Left colon (tissue), 2 donors: ENCODE measurements at regions not wholly inside any gene's neighbourhood (a gene's known extent, or its start where the extent isn't known, plus 50 kb on each side); places are given as distances from the start of the nearest gene placed in this dataset.
"Not testable (repeated sequence)": the region's sequence is repeated elsewhere in the genome, so short reads cannot be mapped to it uniquely, and the experiment has no call there.

Experiments
- ATAC-seq: fragments of 200-7000 bp; cut with Tn5 transposase; one replicate; pipeline ENCODE4 v1.9.1; 2020; ENCODE audit warnings: mild to moderate bottlenecking, moderate library complexity
- DNase-seq, 2 donors: peaks; one replicate each; pipeline ENCODE4 v3.0.0-alpha.2; 2020
- intact Hi-C, 2 donors: fragments of 100-400 bp; cut with DNase I in 1 of 2; cut with micrococcal nuclease in 1 of 2; formaldehyde crosslinking; loops; one replicate each; pipeline versions ENCODE4 v1.11.2 to v1.14.0; 2022; cut with DNase I, micrococcal nuclease
- donor health status: DM: no; HTN: no; CAD: no.
- donor health status: DM: yes; HTN: yes; CAD: no.

DNA sequence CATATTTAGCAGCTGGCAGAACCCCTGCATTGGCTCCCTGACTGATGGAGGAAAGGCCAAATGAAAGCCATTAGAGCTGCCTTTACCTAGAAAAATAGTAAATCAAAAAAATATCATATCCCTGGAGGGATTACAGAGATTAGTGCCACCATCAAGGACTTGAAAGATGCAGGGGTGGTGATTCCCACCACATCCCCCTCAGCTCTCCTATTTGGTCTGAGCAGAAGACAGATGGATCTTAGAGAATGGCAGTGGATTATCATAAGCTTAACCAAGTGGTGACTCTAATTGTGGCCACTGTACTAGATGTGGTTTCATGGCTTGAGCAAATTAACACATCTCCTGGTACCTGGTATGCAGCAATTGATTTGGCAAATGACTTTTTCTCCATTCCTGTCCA lies 114.9 kb upstream of the RMP24 start:
- ATAC-seq, intact Hi-C loops, DNase-seq: not testable (repeated sequence)

DNA sequence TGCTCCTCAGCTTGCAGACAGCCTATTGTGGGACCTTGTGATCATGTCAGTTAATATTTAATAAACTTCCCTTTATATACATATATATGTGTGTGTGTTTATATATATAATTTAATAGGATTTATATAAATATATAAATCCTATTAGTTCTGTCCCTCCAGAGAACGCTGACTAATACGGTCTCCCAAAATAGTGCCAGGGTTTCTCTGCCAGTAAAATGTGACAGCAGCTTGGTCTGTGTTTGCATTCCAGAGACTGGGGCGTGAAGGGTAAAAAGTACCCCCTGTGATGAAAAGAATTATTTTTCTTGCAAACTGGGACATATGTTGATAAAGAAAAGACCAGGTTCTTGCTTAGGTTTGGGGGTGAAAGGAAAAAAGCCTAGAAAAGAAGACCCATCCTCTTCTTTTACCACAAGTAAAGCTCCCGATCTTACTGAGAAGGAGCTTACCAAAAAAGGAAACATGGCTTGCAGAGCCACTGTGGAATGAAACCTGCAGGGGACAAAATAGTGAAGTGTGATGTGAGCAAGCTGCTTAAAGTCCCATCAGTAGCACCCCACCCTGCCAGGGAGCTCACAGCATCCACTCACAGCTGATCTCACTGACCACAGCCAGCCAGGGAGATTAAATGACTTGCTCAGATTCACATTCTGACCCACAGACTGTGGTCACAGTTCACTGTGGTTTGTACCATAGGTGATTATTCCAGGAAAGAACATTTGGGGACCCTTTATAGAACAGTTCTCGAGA lies 110.9 kb upstream of the RMP24 start:
- intact Hi-C loops, result no loop called here
- ATAC-seq, result no peak
- no peak for DNase-seq

DNA sequence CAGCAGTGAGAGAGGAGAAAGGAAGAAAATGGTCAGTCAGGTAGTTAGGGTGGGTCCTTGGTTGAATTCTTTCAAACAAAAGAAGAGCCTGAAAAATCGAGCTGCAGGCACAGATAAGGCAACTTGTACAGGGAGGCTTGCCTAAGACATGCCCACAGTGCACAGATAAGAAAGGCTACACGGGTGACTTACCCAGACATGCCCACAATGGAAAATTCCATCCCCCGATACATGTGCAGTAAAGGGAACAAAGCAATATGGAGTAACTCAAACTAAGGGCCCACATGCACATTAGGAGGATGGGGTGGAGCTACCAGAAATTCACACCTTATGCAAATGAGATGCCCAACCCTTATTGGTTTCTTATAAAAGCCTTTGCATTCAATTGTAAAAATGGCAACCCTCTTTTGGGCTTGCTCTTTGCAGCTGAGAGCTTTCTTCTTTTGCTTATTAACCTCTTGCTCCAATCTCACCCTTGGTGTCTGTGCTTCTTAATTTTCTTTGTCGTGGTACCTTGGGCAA lies 110.3 kb upstream of the RMP24 start:
- no peak for DNase-seq
- intact Hi-C loops, result no loop called here
- no peak for ATAC-seq

DNA sequence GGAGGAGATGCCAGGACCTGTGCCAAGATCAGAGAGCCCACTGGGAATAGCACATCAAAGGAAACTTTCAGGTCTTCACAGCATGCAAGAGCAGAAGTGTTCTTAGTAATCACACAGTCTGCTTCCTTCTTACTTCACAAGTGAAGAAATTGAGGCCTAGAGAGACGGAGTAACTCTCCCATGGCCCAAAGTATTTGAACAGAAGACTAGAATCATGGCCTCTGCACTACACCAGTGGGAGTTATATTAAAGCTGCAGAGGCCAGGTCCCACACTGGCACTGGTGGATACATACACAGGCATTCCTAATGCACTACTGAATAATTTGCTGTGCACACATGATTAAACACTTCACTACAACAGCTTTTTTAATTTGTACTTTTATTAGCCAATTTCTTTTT lies 107.6 kb upstream of the RMP24 start:
- DNase-seq (no peak), ATAC-seq (no peak)
- intact Hi-C loops, result no loop called here

DNA sequence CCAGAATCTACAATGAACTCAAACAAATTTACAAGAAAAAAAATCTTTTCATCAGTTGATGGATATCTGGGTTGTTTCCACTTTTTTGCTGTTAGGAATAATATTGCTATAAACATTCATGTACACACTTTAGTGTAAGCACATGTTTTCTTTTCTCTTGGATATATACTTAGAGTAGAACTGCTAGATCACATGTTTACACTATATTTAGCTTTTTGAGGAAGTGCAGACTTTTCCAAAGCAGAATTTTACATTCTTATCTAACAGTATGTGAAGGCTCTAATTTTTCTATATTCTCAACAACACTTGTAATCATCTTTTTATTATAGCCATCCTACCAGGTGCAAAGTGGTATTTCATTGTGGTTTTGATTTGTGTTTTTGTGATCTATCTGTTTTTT lies 103.6 kb upstream of the RMP24 start:
- DNase-seq (no peak), ATAC-seq (no peak)
- intact Hi-C loops, result no loop called here

DNA sequence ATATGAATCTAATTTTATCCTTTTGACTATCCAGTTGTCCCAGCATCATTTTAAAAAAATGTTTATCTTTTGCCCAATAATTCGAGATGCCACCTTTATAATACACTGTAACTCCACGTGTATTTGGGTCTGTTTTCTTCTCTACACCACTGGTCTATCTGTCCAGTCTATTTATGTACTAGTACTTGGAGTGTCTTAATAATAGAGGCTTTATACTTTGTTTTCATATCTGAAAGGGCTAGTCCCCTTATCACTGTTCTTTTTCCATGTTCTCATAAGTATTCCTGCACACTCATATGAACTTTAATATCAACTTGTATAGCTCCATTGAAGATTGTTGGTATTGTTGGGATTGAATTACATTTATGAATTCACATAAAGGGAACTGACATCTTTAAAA lies 101.1 kb upstream of the RMP24 start:
- intact Hi-C loops, result no loop called here
- ATAC-seq (no peak), DNase-seq (no peak)

DNA sequence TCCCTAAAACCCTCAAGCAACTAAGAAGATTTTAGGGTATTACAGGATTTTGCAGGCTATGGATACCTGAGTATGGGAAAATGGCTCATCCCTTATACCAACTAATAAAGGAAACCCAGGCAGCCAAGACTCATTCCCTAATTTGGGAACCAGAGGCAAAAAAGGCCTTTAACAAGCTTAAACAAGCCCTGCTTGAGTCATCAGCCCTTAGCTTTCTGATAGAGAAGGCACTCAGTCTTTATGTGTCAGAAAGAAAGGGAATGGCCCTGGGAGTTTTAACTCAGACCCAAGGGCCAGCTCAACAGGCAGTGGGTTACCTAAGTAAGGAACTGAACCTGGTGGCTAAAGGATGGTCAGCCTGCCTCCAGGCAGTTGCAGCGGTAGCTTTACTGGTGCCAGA lies 96.9 kb upstream of the RMP24 start:
- no peak for ATAC-seq
- intact Hi-C loops, result no loop called here
- no peak for DNase-seq

DNA sequence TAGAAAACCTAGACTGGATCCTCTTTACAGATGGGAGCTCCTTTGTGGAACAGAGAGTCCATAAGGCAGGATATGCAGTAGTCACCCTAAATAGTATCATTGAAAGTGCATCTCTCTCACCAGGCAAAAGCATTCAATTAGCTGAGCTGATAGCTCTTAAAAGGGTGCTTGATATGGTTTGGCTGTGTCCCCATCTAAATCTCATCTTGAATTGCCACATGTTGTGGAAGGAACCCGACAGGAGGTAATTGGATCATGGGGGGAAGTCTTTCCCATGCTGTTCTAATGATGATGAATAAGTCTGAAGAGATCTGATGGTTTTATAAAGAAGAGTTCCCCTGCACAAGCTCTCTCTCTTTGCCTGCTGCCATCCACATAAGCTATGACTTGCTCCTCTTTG lies 96.2 kb upstream of the RMP24 start:
- intact Hi-C loops, result no loop called here
- DNase-seq (no peak), ATAC-seq (no peak)

DNA sequence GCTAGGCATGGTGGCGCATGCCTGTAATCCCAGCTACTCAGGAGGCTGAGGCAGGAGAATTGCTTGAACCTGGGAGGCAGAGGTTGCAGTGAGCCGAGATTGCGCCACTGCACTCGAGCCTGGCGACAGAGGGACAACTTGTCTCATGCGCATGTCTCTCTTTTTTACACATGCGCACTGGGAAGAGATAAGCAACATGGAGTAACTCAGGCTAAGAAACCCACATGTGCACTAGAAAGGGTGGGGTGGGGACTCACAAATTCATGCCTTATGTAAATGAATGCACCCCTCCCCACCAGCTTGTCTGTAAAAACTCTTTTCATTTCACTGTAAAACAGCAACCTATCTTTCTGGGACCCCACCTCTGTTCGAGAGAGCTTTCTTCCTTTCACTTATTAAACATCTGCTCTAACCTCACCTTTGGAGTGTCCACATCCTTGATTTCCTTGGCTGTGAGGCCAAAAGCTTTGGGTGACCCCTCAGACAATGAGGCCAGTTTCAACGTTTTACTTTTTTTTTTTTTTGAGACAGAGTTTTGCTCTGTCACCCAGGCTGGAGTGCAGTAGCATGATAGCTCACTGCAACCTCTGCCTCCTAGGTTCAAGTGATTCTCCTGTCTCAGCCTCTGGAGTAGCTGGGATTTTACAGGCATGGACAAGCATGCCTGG lies 91.6 kb upstream of the RMP24 start:
- DNase-seq (no peak), ATAC-seq (no peak)
- intact Hi-C loops, result no loop called here

DNA sequence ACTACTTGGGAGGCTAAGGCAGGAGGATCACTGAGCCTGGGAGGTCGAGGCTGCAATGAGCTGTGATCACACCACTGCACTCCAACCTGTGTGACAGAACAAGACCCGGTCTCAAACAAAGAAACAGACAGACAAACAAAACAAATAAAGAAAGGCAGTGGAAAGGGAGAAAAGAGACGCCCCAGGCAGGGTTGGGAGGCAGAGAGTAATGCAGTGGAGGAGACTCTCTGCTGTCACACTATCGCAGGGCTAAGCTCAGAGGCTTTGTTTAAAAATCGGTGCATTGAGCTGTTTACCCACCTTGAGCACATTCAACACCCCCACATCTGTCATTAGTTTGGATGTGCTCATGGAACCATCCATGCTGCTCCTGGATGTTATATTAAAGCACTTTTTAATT lies 84.2 kb upstream of the RMP24 start:
- intact Hi-C loops, result no loop called here
- no peak for ATAC-seq

DNA sequence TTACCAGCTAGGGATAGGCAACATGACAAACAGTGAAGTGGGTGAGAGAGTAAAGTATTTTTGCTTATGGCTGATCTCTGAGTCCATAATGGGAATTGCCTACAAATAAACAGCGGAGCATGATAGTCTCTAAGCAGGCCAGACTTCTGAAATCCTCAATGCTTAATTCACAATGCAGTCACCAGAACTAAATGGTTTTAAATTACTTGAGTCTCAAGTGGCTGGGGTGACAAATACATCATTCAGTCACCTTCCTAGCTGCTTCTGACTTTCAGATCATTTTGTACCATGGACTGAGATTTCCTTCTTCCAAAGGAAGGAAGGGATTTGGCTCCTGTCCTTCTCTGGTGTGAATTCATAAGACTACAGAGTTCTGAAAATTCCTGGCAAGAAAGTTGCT lies 82.8 kb upstream of the RMP24 start:
- intact Hi-C loops, result no loop called here
- ATAC-seq, result no peak

More for the DNA sequence above, 84.2 kb upstream of the RMP24 start:
- DNase-seq, result no peak

DNA sequence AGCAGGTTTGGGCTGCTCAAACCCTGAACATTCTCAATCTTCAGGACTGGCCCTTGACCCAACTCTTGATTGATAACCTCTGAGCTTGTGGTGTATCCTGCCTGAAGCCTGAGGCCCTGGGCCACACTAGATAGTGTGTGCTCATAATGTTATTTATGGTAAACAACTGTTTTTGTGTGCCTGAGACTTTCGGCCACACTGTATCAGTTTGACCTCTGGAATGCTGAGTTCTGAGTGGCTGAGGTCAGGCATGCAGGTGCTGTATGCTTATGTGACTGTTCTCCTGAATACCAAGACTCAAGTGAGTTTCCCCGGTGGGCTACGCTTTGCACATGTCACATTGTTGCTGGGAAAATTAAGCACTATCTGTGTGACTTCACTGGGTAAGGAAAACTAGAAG lies 82.2 kb upstream of the RMP24 start:
- intact Hi-C loops, result no loop called here
- ATAC-seq (no peak), DNase-seq (no peak)

More for the DNA sequence above, 82.8 kb upstream of the RMP24 start:
- DNase-seq, result no peak

DNA sequence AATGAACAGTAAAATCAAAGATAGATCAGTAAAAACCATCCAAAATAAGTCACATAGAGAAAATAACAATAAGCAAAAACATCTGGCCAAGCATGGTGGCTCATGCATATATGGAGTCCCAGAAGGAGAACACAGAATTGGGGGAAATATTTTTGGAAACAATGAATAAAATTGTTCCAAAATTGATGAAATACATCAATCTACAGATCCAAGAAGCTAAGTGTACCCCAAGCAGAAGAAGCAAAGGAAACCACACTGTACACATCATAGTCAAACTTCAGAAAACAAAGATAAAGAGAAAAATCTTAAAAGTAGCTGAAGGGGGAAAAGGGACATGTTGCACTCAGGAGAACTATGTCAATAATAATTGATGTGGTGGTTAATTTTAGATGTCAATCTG lies 80.4 kb upstream of the RMP24 start:
- intact Hi-C loops, result no loop called here
- DNase-seq (no peak), ATAC-seq (no peak)

DNA sequence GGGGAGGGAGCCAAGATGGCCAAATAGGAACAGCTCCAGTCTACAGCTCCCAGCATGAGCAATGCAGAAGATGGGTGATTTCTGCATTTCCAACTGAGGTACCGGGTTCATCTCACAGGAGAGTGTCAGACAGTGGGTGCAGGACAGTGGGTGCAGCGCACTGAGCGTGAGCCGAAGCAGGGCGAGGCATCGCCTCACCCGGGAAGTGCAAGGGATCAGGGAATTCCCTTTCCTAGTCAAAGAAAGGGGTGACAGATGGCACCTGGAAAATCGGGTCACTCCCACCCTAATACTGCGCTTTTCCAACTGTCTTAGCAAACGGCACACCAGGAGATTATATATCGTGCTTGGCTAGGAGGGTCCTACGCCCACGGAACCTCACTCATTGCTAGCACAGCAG lies 75.0 kb upstream of the RMP24 start:
- DNase-seq, ATAC-seq, intact Hi-C loops: not testable (repeated sequence)

DNA sequence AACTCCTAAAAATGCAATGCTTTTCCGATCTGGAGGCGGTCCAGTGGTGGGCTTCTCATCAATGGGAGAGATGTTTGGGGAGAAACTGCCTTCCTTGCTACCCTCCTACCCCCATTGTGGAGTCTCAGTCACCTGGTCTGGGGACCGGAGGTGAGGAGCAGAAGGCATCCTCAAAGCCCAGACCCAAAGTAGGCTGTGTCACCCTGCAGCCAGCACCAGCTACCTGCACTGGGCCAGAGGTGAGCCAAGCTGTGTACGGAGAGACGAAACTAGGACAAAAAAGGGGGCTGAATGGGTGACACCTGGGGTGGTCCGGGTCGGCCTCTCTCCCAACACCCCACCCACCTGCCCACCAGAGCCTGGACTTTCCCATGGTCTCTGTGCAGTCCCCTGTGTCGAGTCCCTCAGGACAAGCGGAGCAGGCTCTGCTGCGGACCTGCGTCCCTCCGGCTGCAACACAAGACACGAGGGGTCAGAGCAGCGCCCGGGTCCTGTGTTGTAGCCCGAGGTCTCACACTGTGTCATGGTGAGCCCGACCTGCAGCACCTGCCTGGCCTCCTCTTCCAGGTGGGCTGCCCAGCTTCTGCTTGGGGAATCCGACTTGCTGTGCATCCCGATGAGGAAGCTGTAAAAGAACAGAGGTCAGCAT lies 68.0 kb upstream of the RMP24 start:
- DNase-seq (no peak), ATAC-seq (no peak)
- intact Hi-C loops, result no loop called here

DNA sequence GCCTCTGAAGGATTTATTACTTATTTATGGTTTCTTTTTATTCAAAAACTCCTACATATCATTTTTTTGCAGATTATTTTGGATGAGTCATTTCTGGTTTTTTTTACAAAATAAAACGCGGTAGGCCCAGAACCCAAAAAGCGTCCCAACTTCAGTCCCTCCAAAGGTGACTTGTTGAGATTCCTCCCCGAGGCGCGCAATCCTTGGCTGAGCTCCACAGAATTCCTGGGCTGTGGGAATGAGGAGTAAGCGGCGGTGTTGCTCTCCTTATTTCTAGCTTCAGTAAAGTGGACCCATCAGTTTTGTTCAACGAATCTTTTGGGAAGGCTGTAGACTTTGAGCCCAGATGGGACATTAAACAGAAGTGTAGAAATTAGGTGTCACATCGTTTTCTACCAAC lies 67.0 kb upstream of the RMP24 start:
- DNase-seq (no peak), ATAC-seq (no peak)
- intact Hi-C loops, result no loop called here

DNA sequence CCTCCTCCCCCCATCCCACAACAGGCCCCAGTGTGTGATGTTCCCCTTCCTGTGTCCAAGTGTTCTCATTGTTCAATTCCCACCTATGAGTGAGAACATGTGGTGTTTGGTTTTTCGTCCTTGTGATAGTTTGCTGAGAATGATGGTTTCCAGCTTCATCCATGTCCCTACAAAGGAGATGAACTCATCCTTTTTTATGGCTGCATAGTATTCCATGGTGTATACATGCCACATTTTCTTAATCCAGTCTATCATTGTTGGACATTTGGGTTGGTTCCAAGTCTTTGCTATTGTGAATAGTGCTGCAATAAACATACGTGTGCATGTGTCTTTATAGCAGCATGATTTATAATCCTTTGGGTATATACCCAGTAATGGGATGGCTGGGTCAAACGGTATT lies 66.2 kb upstream of the RMP24 start:
- DNase-seq, intact Hi-C loops, ATAC-seq: not testable (repeated sequence)

DNA sequence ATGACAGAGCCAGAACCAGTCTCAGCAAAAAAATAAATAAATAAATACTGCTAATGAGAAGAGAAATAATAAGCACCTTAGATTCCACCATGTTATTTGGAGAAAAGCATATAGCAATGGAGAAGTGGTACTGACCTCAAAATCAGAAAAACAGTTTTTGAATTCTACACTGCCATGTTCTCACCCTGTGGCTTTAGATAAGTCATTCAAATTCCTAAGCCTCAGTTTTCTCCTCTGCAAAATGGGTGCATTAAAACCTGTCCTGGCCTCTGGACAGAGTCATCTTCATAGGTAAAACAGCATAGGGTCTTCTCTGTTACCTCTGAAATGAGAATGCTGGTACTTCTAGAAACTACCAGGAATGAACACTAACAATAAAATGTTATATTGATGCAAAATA lies 62.2 kb upstream of the RMP24 start:
- intact Hi-C loops, result no loop called here
- DNase-seq (no peak), ATAC-seq (no peak)

DNA sequence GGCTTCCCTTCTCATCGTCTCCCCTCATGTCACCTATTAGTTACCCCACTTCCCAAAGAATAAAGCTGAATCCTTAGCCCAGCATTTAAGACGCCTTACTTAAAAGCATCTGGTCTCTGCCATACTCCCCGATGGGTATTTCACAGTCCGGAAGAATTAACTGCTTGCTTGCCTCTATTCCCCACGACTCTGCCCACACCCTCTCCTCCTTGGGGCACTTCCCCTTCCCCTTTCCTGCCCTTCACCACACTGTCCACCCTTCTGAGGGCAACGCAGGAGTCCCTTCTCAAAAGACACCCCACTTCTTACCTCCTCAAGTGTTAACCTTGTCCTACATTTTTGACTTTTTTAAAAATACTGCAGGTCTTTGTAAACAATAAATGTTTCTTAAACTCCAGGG lies 60.1 kb upstream of the RMP24 start:
- intact Hi-C loops, result no loop called here
- DNase-seq (no peak), ATAC-seq (no peak)

DNA sequence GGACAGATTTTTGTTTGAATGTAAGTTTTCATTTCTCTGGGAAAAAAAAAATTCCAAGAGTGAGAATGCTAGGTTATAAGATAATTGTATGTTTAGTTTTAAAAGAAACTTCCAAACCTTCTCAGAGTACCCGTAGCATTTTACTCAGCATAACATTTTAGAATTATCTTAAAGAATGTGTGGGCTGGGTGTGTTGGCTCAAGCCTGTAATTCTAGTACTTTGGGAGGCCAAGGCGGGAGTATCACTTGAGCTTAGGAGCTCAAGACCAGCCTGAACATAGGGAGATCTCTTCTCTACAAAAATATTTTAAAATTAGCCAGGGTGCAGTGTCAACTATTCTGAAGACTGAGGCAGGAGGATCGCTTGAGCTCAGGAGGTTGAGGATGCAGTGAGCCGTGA lies 57.4 kb upstream of the RMP24 start:
- no peak for ATAC-seq
- no peak for DNase-seq
- intact Hi-C loops, result no loop called here
